DND-41 (cell line): ENCODE measurements at regions not wholly inside any gene's neighbourhood (a gene's known extent, or its start where the extent isn't known, plus 50 kb on each side); places are given as distances from the start of the nearest gene placed in this dataset.

Source experiments
- CTCF ChIP-seq: IDR thresholded peaks from 2 replicates; pipeline ENCODE4 v1.5.1; 2012; ENCODE audit warnings: borderline replicate concordance, low read length, moderate library complexity, mild to moderate bottlenecking; ENCODE audit not compliant: poor library complexity, severe bottlenecking; ENCODE audit errors: extremely low read depth
- EZH2 ChIP-seq: IDR thresholded peaks from 3 replicates; pipeline ENCODE4 v1.6.1; 2012; ENCODE audit warnings: borderline replicate concordance, low read depth, mild to moderate bottlenecking, moderate library complexity, low read length, inconsistent platforms; ENCODE audit not compliant: severe bottlenecking

GRCh38 chr4:11604821-11605220, 176.1 kb upstream of the HS3ST1 start:
- TF ChIP-seq CTCF = no peak
- TF ChIP-seq EZH2 = no peak
